ENCODE measurements at regions not wholly inside any gene's neighbourhood (a gene's known extent, or its start where the extent isn't known, plus 50 kb on each side); places are given as distances from the start of the nearest gene placed in this dataset.
A peak's percentile ranks its signal among the peaks of the same experiment; 100 is the strongest.

GRCh38 chr6:144574796-144575195, 289.7 kb downstream of the UTRN start:
- no peak for DNase-seq (ENCODE audit: low read depth in 2 of 2, low spot score in 1 of 2)

- no peak for DNase-seq (ENCODE audit: low read depth in 2 of 2, low spot score in 1 of 2)
Measured at GRCh38 chr6:144575327-144575726, 290.2 kb downstream of the UTRN start.

GRCh38 chr6:144576871-144577270, 291.7 kb downstream of the UTRN start:
- DNase-seq (ENCODE audit: low read depth in 2 of 2, low spot score in 1 of 2): no peak

- no peak for DNase-seq (ENCODE audit: low read depth in 2 of 2, low spot score in 1 of 2)
Measured at GRCh38 chr6:144578385-144579350, 293.5 kb downstream of the UTRN start.

- no peak for DNase-seq (ENCODE audit: low read depth in 2 of 2, low spot score in 1 of 2)
Measured at GRCh38 chr6:144580039-144580438, 294.9 kb downstream of the UTRN start.

GRCh38 chr6:144580771-144581170, 295.6 kb downstream of the UTRN start:
- no peak for DNase-seq (ENCODE audit: low read depth in 2 of 2, low spot score in 1 of 2)

- no peak for DNase-seq (ENCODE audit: low read depth in 2 of 2, low spot score in 1 of 2)
Measured at GRCh38 chr6:144581812-144582537, 296.8 kb downstream of the UTRN start.

GRCh38 chr6:144582939-144583613, 297.9 kb downstream of the UTRN start:
- DNase-seq (ENCODE audit: low read depth in 2 of 2, low spot score in 1 of 2): peak in 1 of 2 donors; percentile 4

GRCh38 chr6:144583614-144583954, 298.4 kb downstream of the UTRN start:
- no peak for DNase-seq (ENCODE audit: low read depth in 2 of 2, low spot score in 1 of 2)

- DNase-seq (ENCODE audit: low read depth in 2 of 2, low spot score in 1 of 2): no peak
Measured at GRCh38 chr6:144585217-144585814, 300.2 kb downstream of the UTRN start.

GRCh38 chr6:144586986-144587385, 301.9 kb downstream of the UTRN start:
- DNase-seq (ENCODE audit: low read depth in 2 of 2, low spot score in 1 of 2): no peak

GRCh38 chr6:144588697-144589325, 303.7 kb downstream of the UTRN start:
- DNase-seq (ENCODE audit: low read depth in 2 of 2, low spot score in 1 of 2): no peak

GRCh38 chr6:144590532-144590931, 305.4 kb downstream of the UTRN start:
- DNase-seq (ENCODE audit: low read depth in 2 of 2, low spot score in 1 of 2): no peak

- DNase-seq (ENCODE audit: low read depth in 2 of 2, low spot score in 1 of 2): no peak
Measured at GRCh38 chr6:144593392-144593791, 308.3 kb downstream of the UTRN start.

- DNase-seq (ENCODE audit: low read depth in 2 of 2, low spot score in 1 of 2): no peak
Measured at GRCh38 chr6:144594585-144594984, 309.4 kb downstream of the UTRN start.

GRCh38 chr6:144595266-144595665, 310.1 kb downstream of the UTRN start:
- no peak for DNase-seq (ENCODE audit: low read depth in 2 of 2, low spot score in 1 of 2)

- DNase-seq (ENCODE audit: low read depth in 2 of 2, low spot score in 1 of 2): no peak
Measured at GRCh38 chr6:144597511-144597910, 312.4 kb downstream of the UTRN start.

- no peak for DNase-seq (ENCODE audit: low read depth in 2 of 2, low spot score in 1 of 2)
Measured at GRCh38 chr6:144599615-144600014, 314.5 kb downstream of the UTRN start.

- no peak for DNase-seq (ENCODE audit: low read depth in 2 of 2, low spot score in 1 of 2)
Measured at GRCh38 chr6:144601221-144601620, 316.1 kb downstream of the UTRN start.

GRCh38 chr6:144602523-144603180, 317.5 kb downstream of the UTRN start:
- no peak for DNase-seq (ENCODE audit: low read depth in 2 of 2, low spot score in 1 of 2)

Measured in stimulated activated CD8-positive, alpha-beta memory T cell treated with anti-CD3 and anti-CD28 coated beads, Interleukin-4, amount 100 ng/mL, for 4 hours (primary cell).